ENCODE measurements at regions not wholly inside any gene's neighbourhood (a gene's known extent, or its start where the extent isn't known, plus 50 kb on each side); places are given as distances from the start of the nearest gene placed in this dataset.

DNA sequence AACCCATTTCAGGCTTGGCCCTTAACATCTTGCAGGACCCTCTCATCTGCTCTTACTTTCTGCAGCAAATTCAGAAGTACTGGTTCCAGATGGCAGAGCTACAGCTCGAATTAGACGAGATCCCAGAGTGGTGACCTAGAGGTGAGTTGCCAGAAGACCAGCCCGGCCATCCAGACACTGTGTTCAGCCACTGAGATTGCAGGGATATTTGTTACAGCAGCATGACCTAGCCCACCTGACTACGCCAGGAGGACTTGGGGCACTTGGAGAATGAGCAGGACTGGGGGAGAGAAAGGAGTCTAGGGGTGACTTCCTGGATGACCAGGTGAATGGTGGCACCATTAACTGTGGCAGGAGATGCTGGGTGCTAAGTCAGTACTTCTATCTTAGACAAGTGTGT lies 67.2 kb upstream of the ID2 start:
- no peak overlapping the region for H3K4me3 ChIP-seq (ENCODE audit: low read depth, low read length)
- DNase-seq (ENCODE audit: low read depth): no peak
- no peak for TF ChIP-seq MAX (IDR thresholded peaks at IDR 0.05; ENCODE audit: low read depth, low read length)
- TF ChIP-seq, protein P1, sequence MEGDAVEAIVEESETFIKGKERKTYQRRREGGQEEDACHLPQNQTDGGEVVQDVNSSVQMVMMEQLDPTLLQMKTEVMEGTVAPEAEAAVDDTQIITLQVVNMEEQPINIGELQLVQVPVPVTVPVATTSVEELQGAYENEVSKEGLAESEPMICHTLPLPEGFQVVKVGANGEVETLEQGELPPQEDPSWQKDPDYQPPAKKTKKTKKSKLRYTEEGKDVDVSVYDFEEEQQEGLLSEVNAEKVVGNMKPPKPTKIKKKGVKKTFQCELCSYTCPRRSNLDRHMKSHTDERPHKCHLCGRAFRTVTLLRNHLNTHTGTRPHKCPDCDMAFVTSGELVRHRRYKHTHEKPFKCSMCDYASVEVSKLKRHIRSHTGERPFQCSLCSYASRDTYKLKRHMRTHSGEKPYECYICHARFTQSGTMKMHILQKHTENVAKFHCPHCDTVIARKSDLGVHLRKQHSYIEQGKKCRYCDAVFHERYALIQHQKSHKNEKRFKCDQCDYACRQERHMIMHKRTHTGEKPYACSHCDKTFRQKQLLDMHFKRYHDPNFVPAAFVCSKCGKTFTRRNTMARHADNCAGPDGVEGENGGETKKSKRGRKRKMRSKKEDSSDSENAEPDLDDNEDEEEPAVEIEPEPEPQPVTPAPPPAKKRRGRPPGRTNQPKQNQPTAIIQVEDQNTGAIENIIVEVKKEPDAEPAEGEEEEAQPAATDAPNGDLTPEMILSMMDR (IDR thresholded peaks at IDR 0.05; ENCODE audit: low read depth, low read length): no peak
- no peak for TF ChIP-seq POLR2A (IDR thresholded peaks at IDR 0.05; ENCODE audit: extremely low read depth, insufficient read length)
- TF ChIP-seq MYC (IDR thresholded peaks at IDR 0.05; ENCODE audit: low read depth, low read length): no peak

DNA sequence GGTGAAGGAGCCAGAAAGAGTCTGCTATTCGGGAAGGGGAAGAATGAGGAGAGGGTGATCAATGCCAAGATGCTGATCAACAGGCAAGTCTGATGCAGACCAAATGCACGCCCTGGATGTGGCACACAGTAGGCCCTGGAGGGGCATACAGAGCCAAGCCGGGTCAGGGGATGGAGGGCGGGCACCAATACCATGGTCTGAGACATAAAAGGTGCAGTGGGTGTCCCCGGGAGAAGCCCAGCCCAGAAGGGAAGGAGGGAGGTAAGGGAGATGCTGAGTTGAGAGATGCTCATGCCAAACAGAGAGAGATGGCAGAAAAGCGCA lies 66.6 kb upstream of the ID2 start:
- TF ChIP-seq MYC (IDR thresholded peaks at IDR 0.05; ENCODE audit: low read depth, low read length) (no peak), POLR2A (IDR thresholded peaks at IDR 0.05; ENCODE audit: extremely low read depth, insufficient read length) (no peak)
- H3K4me3 ChIP-seq (ENCODE audit: low read depth, low read length): no peak overlapping the region
- no peak for DNase-seq (ENCODE audit: low read depth)

DNA sequence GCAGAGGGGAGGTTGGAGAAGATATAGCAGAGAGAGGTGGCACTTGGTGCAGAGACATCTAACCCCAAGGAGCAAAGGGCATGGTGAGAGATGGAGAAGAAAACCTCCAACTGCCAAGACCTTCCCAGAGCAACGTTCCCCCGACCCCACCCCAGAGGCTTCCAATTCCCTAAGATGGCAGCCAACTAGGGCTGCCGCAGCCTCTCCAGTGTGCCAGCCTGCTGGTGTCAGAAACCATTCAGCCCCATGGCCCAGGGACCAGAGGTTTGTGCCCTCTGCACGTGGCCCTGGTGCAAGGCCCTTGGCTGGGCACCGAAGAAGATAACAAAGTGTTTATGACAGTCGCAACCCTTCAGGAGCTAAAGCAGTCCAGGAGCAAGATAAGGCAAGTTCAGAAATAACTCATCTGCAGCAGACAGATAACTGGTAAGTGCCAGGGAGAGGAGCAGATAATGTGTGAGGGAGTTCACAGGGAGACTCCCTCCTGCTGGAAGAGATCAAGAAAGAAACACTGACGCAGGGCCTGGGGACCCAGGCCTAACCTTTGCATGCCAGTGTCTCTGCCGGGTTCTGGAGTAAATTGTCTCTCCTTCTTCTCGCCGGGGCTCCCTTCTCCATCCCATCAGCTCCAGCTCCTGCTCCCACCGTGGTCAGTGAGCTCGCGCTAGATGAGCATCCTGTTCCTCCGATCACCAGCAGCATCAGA lies 66.1 kb upstream of the ID2 start:
- TF ChIP-seq MAX (IDR thresholded peaks at IDR 0.05; ENCODE audit: low read depth, low read length) (no peak), POLR2A (IDR thresholded peaks at IDR 0.05; ENCODE audit: extremely low read depth, insufficient read length) (no peak), MYC (IDR thresholded peaks at IDR 0.05; ENCODE audit: low read depth, low read length) (no peak)
- TF ChIP-seq, protein P1 (IDR thresholded peaks at IDR 0.05; ENCODE audit: low read depth, low read length): no peak
- no peak overlapping the region for H3K4me3 ChIP-seq (ENCODE audit: low read depth, low read length)

GRCh38 chr2:8617048-8617447 lies 64.8 kb upstream of the ID2 start:
- H3K4me3 ChIP-seq (ENCODE audit: low read depth, low read length): no peak overlapping the region
- no peak for DNase-seq (ENCODE audit: low read depth)
- TF ChIP-seq, protein P1 (IDR thresholded peaks at IDR 0.05; ENCODE audit: low read depth, low read length): no peak
- TF ChIP-seq MYC (IDR thresholded peaks at IDR 0.05; ENCODE audit: low read depth, low read length): no peak
- no peak for TF ChIP-seq MAX (IDR thresholded peaks at IDR 0.05; ENCODE audit: low read depth, low read length)
- no peak for TF ChIP-seq POLR2A (IDR thresholded peaks at IDR 0.05; ENCODE audit: extremely low read depth, insufficient read length)

More for the DNA sequence above, 66.1 kb upstream of the ID2 start:
- no peak for DNase-seq (ENCODE audit: low read depth)

GRCh38 chr2:8617590-8617989 lies 64.3 kb upstream of the ID2 start:
- TF ChIP-seq MAX (IDR thresholded peaks at IDR 0.05; ENCODE audit: low read depth, low read length) (no peak), POLR2A (IDR thresholded peaks at IDR 0.05; ENCODE audit: extremely low read depth, insufficient read length) (no peak), MYC (IDR thresholded peaks at IDR 0.05; ENCODE audit: low read depth, low read length) (no peak)
- TF ChIP-seq, protein P1 (IDR thresholded peaks at IDR 0.05; ENCODE audit: low read depth, low read length): no peak
- DNase-seq (ENCODE audit: low read depth): no peak
- no peak overlapping the region for H3K4me3 ChIP-seq (ENCODE audit: low read depth, low read length)

- no peak for DNase-seq (ENCODE audit: low read depth)
- H3K4me3 ChIP-seq (ENCODE audit: low read depth, low read length): no peak overlapping the region
- TF ChIP-seq MAX (IDR thresholded peaks at IDR 0.05; ENCODE audit: low read depth, low read length) (no peak), MYC (IDR thresholded peaks at IDR 0.05; ENCODE audit: low read depth, low read length) (no peak), POLR2A (IDR thresholded peaks at IDR 0.05; ENCODE audit: extremely low read depth, insufficient read length) (no peak)
- TF ChIP-seq, protein P1 (IDR thresholded peaks at IDR 0.05; ENCODE audit: low read depth, low read length): no peak
Measured at GRCh38 chr2:8619071-8619470, 62.8 kb upstream of the ID2 start.

Measured in NB4 (cell line).